Bronchial epithelial cell (primary cell): ENCODE measurements at regions not wholly inside any gene's neighbourhood (a gene's known extent, or its start where the extent isn't known, plus 50 kb on each side); places are given as distances from the start of the nearest gene placed in this dataset.

Experiments used
- DNase-seq: peaks from one replicate; pipeline ENCODE4 v3.0.0-alpha.2; 2010; ENCODE audit warnings: low read depth
- FAIRE-seq: peaks from 2 replicates; lab custom pipeline; 2011; peaks lifted over from hg19 to GRCh38; lab: Jason Lieb, UNC
- H3K27me3 ChIP-seq: 2 replicates; pipeline ENCODE4 v1.5.1; 2011; ENCODE audit warnings: low read length; ENCODE audit not compliant: control insufficient read depth, insufficient read depth
- H3K36me3 ChIP-seq: 2 replicates; pipeline ENCODE4 v1.5.1; 2011; ENCODE audit warnings: low read length; ENCODE audit not compliant: control insufficient read depth, insufficient read depth
- H3K4me3 ChIP-seq: 2 replicates; pipeline ENCODE4 v1.5.1; 2011; ENCODE audit warnings: mild to moderate bottlenecking, low read depth, low read length, control low read depth
- TF ChIP-seq, protein P1 (sequence below): IDR thresholded peaks from 2 replicates; pipeline ENCODE4 v1.5.1; 2011; ENCODE audit warnings: mild to moderate bottlenecking, moderate library complexity, low read length, control low read depth, inconsistent platforms; ENCODE audit not compliant: insufficient read depth, severe bottlenecking

DNA sequence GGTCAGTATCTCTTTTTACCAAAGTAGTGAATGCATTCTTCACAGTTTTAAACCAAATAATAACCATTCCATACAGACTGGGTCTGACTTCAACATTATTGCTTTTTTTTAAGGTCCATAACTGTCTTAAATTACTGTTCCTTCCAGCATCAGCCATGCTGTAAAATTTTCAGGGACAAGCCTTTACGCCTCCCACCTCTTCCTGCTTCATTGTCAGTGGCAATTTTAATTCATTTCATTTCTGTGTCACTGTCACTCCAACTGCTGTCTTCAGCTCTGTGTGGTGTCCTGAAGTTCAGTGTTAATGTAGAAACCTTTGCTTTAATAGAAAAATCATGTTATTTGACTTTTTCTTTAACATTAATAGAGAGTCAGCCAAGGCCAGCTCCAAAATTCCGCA is 365.6 kb upstream of the PTBP2 start:
- H3K27me3 ChIP-seq: no peaks in the 10 kb centered on the region
- TF ChIP-seq, protein P1, sequence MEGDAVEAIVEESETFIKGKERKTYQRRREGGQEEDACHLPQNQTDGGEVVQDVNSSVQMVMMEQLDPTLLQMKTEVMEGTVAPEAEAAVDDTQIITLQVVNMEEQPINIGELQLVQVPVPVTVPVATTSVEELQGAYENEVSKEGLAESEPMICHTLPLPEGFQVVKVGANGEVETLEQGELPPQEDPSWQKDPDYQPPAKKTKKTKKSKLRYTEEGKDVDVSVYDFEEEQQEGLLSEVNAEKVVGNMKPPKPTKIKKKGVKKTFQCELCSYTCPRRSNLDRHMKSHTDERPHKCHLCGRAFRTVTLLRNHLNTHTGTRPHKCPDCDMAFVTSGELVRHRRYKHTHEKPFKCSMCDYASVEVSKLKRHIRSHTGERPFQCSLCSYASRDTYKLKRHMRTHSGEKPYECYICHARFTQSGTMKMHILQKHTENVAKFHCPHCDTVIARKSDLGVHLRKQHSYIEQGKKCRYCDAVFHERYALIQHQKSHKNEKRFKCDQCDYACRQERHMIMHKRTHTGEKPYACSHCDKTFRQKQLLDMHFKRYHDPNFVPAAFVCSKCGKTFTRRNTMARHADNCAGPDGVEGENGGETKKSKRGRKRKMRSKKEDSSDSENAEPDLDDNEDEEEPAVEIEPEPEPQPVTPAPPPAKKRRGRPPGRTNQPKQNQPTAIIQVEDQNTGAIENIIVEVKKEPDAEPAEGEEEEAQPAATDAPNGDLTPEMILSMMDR: no peak
- no peak for FAIRE-seq
- H3K36me3 ChIP-seq: no peaks in the 10 kb centered on the region
- DNase-seq: no peak
- no peak overlapping the region for H3K4me3 ChIP-seq

- TF ChIP-seq, protein P1: no peak
- DNase-seq: peak; percentile 33
- FAIRE-seq: no peak
- H3K27me3 ChIP-seq: no peaks in the 10 kb centered on the region
- H3K36me3 ChIP-seq: no peaks in the 10 kb centered on the region
- H3K4me3 ChIP-seq: no peak overlapping the region
Observed at GRCh38 chr1:96357141-96357765, 364.3 kb upstream of the PTBP2 start.

GRCh38 chr1:96358057-96358456 is 363.5 kb upstream of the PTBP2 start:
- DNase-seq (no peak), FAIRE-seq (no peak)
- TF ChIP-seq, protein P1: no peak
- no peaks in the 10 kb centered on the region for H3K27me3 ChIP-seq
- H3K4me3 ChIP-seq: no peak overlapping the region
- H3K36me3 ChIP-seq: no peaks in the 10 kb centered on the region

- DNase-seq (peak; percentile 87), FAIRE-seq (no peak)
- no peaks in the 10 kb centered on the region for H3K36me3 ChIP-seq
- TF ChIP-seq, protein P1: no peak
- no peak overlapping the region for H3K4me3 ChIP-seq
- H3K27me3 ChIP-seq: no peaks in the 10 kb centered on the region
Observed at GRCh38 chr1:96360036-96360795, 361.4 kb upstream of the PTBP2 start.

DNA sequence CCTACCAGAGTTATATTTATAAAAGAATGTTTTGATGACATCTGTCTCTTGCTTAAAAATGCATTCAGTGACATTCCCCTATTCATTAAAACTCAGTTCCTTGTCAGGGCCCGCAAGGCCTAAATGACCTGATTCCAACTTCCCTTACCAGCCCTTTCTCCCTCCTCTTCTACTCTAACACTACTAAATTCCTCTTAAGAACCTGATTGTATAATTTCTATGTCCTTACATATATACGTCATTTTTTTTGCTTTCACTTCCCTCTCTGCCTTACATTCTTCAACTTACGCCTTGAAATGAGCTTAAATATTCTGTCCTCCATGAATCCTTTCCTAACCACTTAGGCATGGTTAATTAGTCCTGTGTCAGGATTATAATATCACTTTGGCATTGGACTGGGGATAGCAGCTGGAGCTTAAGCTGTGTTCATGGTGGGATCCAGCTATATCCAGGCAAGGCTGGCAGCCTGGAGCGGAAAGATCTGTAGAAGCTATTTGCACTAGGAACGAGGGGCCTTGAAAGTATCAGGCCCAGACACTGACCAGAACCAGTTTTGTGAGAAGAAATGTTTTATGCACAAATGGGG is 360.2 kb upstream of the PTBP2 start:
- no peaks in the 10 kb centered on the region for H3K36me3 ChIP-seq
- no peak for FAIRE-seq
- H3K27me3 ChIP-seq: no peaks in the 10 kb centered on the region
- TF ChIP-seq, protein P1: no peak
- no peak overlapping the region for H3K4me3 ChIP-seq
- DNase-seq: no peak
